IPS-18a (cell line): ENCODE measurements at regions not wholly inside any gene's neighbourhood (a gene's known extent, or its start where the extent isn't known, plus 50 kb on each side); places are given as distances from the start of the nearest gene placed in this dataset.

Source experiments
- H3K27ac ChIP-seq: one replicate; pipeline ENCODE4 v1.5.1; 2013; ENCODE audit warnings: low read length
- H3K27me3 ChIP-seq: one replicate; pipeline ENCODE4 v1.6.1; 2013; ENCODE audit warnings: mild to moderate bottlenecking, low read length; ENCODE audit not compliant: control insufficient read depth, insufficient read depth
- H3K36me3 ChIP-seq: one replicate; pipeline ENCODE4 v1.6.1; 2013; ENCODE audit warnings: low read depth, low read length; ENCODE audit not compliant: control insufficient read depth
- H3K4me1 ChIP-seq: one replicate; pipeline ENCODE4 v1.6.1; 2013; ENCODE audit warnings: low read depth, low read length; ENCODE audit not compliant: control insufficient read depth
- H3K4me3 ChIP-seq: one replicate; pipeline ENCODE4 v1.5.1; 2013; ENCODE audit warnings: low read length
- H3K9ac ChIP-seq: one replicate; pipeline ENCODE4 v1.6.1; 2013; ENCODE audit warnings: mild to moderate bottlenecking, low read length, moderate library complexity
- H3K9me3 ChIP-seq: one replicate; pipeline ENCODE4 v1.6.1; 2013; ENCODE audit warnings: low read depth, low read length; ENCODE audit not compliant: control insufficient read depth

- Histone ChIP-seq H3K27me3 (no peaks in the 10 kb centered on the region), H3K4me3 (no peak overlapping the region), H3K9me3 (no peaks in the 10 kb centered on the region), H3K4me1 (peaks cover 3% of the 10 kb centered on the region), H3K27ac (no peak overlapping the region), H3K36me3 (no peaks in the 10 kb centered on the region), H3K9ac (no peak overlapping the region)
Measured at GRCh38 chr3:5429517-5429890, 242.0 kb downstream of the EDEM1 start.

DNA sequence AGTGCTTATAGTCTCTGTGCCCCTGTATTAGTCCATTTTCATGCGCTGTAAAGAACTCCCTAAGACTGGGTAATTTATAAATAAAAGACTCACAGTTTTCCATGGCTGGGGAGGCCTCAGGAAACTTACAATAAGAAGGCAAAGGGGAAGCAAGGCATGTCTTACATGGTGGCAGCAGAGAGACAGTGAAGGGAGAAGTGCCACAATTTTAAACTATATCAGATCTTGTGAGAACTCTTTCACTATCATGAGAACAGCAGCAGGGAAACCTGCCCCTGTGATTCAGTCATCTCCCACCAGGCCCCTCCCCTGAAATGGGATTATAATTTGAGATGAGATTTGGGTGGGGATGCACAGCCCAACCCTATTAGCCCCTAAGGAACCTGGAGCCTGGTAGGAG, 243.2 kb downstream of the EDEM1 start:
- H3K9ac ChIP-seq: no peak overlapping the region
- H3K27ac ChIP-seq: no peak overlapping the region
- H3K4me3 ChIP-seq: no peak overlapping the region
- H3K4me1 ChIP-seq: peaks cover 3% of the 10 kb centered on the region
- no peaks in the 10 kb centered on the region for H3K27me3 ChIP-seq
- no peaks in the 10 kb centered on the region for H3K36me3 ChIP-seq
- no peaks in the 10 kb centered on the region for H3K9me3 ChIP-seq

GRCh38 chr3:5431146-5431545, 243.6 kb downstream of the EDEM1 start:
- no peak overlapping the region for H3K9ac ChIP-seq
- no peaks in the 10 kb centered on the region for H3K36me3 ChIP-seq
- no peak overlapping the region for H3K27ac ChIP-seq
- no peaks in the 10 kb centered on the region for H3K27me3 ChIP-seq
- no peak overlapping the region for H3K4me3 ChIP-seq
- no peaks in the 10 kb centered on the region for H3K9me3 ChIP-seq
- peaks cover 1% of the 10 kb centered on the region for H3K4me1 ChIP-seq

- Histone ChIP-seq H3K9me3 (no peaks in the 10 kb centered on the region), H3K36me3 (no peaks in the 10 kb centered on the region), H3K27me3 (no peaks in the 10 kb centered on the region), H3K9ac (no peak overlapping the region), H3K27ac (no peak overlapping the region), H3K4me3 (no peak overlapping the region), H3K4me1 (no peaks in the 10 kb centered on the region)
Measured at GRCh38 chr3:5431811-5432378, 244.4 kb downstream of the EDEM1 start.

- H3K9me3 ChIP-seq: no peaks in the 10 kb centered on the region
- no peak overlapping the region for H3K9ac ChIP-seq
- H3K27me3 ChIP-seq: no peaks in the 10 kb centered on the region
- H3K27ac ChIP-seq: no peak overlapping the region
- no peak overlapping the region for H3K4me3 ChIP-seq
- H3K4me1 ChIP-seq: no peaks in the 10 kb centered on the region
- H3K36me3 ChIP-seq: no peaks in the 10 kb centered on the region
Measured at GRCh38 chr3:5437296-5437782, 249.8 kb downstream of the EDEM1 start.

DNA sequence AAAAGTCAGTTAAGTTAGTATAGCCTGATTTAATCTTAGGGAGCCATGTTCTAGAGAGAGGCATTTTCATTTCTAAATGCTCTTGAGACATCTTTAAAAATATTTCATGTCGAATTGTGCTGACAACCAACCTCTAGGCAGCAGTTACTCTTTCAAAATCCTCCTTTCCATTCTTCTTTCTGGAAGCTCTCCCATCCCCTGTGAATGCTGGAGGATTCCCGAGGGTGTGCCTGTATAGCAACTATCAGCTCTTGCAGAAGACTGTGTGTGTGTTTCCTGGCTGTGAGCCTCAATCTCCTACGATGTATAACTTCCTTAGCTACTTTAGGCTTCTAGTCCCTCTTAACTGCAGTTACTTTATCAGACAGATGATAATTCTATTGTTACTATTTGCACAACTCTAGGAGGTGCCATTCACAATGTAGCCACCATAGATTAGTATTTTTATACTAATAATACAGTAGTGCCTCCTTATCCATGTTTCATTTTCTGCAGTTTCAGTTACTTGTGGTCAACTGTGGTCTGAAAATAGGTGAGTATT, 250.3 kb downstream of the EDEM1 start:
- no peak overlapping the region for H3K27ac ChIP-seq
- H3K4me3 ChIP-seq: no peak overlapping the region
- no peaks in the 10 kb centered on the region for H3K9me3 ChIP-seq
- no peaks in the 10 kb centered on the region for H3K4me1 ChIP-seq
- H3K27me3 ChIP-seq: no peaks in the 10 kb centered on the region
- no peaks in the 10 kb centered on the region for H3K36me3 ChIP-seq
- no peak overlapping the region for H3K9ac ChIP-seq

DNA sequence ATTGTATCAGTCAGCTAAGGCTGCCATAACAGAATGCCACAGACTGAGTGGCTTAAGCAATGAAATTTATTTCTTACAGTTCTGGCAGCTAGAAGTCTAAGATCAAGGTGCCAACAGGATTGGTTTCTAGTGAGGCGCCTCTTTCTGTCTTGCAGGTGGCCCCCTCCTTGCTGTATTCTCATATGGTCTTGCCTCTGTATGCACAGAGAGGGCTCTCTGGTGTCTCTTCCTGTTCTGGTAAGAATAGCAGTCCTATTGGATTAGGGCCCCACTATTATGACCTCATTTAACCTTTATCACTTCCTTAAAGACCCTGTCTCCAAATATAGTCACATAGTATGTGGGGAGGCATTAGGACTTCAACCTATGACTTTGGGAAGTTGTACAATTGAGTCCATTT, 253.9 kb downstream of the EDEM1 start:
- Histone ChIP-seq H3K36me3 (no peaks in the 10 kb centered on the region), H3K4me3 (no peak overlapping the region), H3K9ac (no peak overlapping the region), H3K9me3 (no peaks in the 10 kb centered on the region), H3K27me3 (no peaks in the 10 kb centered on the region), H3K4me1 (no peaks in the 10 kb centered on the region), H3K27ac (no peak overlapping the region)

DNA sequence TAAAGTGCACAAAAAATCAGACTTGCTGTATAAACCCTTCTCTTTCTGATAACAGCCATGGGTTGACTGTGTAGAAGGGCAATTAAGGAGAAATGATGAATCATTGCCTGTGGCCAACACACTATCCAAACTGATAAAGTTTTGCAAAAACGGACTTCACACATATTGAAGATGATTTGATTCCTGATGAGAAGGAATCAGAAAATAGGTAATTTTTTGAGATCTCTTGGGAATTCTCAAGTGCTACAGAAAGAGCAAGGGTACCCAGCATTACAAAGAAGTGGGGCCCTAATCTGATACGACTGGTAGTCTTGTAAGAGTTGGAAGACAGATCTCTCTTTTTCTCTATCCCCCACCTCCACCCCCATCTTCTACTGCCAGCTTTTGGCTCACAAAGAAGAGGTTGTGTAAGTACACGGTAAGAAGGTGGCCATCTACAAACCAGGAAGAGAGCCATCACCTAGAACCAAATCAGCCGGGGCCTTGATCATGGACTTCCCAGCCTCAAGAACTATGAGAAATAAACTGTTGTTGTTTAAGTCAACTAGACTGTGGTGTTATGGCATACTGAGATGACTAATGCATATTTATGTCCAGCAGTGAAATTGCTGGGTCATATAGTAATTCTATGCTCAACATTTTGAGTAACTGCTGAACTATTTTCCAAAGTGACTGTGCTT, 254.7 kb downstream of the EDEM1 start:
- Histone ChIP-seq H3K9me3 (no peaks in the 10 kb centered on the region), H3K9ac (no peak overlapping the region), H3K36me3 (no peaks in the 10 kb centered on the region), H3K27ac (no peak overlapping the region), H3K4me1 (no peaks in the 10 kb centered on the region), H3K4me3 (no peak overlapping the region), H3K27me3 (no peaks in the 10 kb centered on the region)

GRCh38 chr3:5442786-5443138, 255.3 kb downstream of the EDEM1 start:
- Histone ChIP-seq H3K9ac (no peak overlapping the region), H3K36me3 (no peaks in the 10 kb centered on the region), H3K27ac (no peak overlapping the region), H3K4me3 (no peak overlapping the region), H3K27me3 (no peaks in the 10 kb centered on the region), H3K4me1 (no peaks in the 10 kb centered on the region), H3K9me3 (no peaks in the 10 kb centered on the region)

- Histone ChIP-seq H3K4me3 (no peak overlapping the region), H3K27me3 (no peaks in the 10 kb centered on the region), H3K36me3 (no peaks in the 10 kb centered on the region), H3K9ac (no peak overlapping the region), H3K9me3 (no peaks in the 10 kb centered on the region), H3K27ac (no peak overlapping the region), H3K4me1 (no peaks in the 10 kb centered on the region)
Measured at GRCh38 chr3:5444253-5444652, 256.7 kb downstream of the EDEM1 start.

- H3K4me1 ChIP-seq: no peaks in the 10 kb centered on the region
- H3K36me3 ChIP-seq: no peaks in the 10 kb centered on the region
- H3K9me3 ChIP-seq: no peaks in the 10 kb centered on the region
- H3K4me3 ChIP-seq: no peak overlapping the region
- no peak overlapping the region for H3K9ac ChIP-seq
- H3K27me3 ChIP-seq: no peaks in the 10 kb centered on the region
- no peak overlapping the region for H3K27ac ChIP-seq
Measured at GRCh38 chr3:5445676-5446201, 258.2 kb downstream of the EDEM1 start.

DNA sequence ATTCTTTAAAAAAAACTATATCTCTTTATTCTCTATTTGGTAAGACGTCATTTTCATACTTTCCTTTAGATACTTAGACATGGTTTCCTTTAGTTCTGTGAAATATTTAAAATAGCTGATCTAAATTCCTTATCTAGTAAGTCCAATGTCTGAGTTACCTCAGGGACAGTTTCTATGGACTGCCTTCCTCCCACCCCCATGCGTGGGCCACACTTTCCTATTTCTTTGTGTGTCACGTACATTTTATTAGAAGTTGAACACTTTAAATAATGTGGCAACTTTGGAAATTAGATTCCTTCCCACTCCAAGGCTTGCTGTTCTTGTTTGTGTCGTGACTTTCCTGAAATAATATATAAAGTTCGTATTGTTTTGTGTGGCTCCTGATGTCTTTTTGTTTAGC, 260.7 kb downstream of the EDEM1 start:
- Histone ChIP-seq H3K4me3 (no peak overlapping the region), H3K4me1 (no peaks in the 10 kb centered on the region), H3K9me3 (no peaks in the 10 kb centered on the region), H3K36me3 (no peaks in the 10 kb centered on the region), H3K27ac (no peak overlapping the region), H3K27me3 (no peaks in the 10 kb centered on the region), H3K9ac (no peak overlapping the region)
